22Rv1 (cell line): ENCODE measurements at regions not wholly inside any gene's neighbourhood (a gene's known extent, or its start where the extent isn't known, plus 50 kb on each side); places are given as distances from the start of the nearest gene placed in this dataset.

Experiments used
- ZFX ChIP-seq: fragments of 450-650 bp; IDR thresholded peaks from 2 replicates; pipeline ENCODE4 v1.6.1; 2017; ENCODE audit warnings: antibody characterized with exemption, borderline replicate concordance
- TF ChIP-seq, protein P1 (sequence below): fragments of 450-650 bp; IDR thresholded peaks from 2 replicates; pipeline ENCODE4 v1.5.1; 2017; ENCODE audit warnings: mild to moderate bottlenecking

DNA sequence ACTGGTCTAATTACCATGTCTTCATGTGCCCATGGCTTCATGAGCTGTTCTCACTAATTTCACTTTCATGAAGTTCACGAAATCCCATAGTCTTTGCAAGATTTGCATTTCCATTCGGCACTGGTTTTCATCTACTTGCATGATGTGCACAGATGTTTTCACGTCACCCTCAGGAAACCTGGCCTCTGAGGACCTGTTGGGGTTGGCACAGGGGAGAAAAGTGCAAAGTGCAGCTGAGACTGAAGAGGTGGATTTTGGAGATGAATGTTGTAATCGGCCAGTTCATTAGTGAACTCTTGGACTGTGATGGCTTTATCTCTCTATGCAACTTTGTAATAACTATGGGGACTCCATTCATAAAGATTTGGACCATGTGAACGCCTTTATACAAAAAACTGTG is 80.2 kb upstream of the SULF2 start:
- TF ChIP-seq, protein P1, sequence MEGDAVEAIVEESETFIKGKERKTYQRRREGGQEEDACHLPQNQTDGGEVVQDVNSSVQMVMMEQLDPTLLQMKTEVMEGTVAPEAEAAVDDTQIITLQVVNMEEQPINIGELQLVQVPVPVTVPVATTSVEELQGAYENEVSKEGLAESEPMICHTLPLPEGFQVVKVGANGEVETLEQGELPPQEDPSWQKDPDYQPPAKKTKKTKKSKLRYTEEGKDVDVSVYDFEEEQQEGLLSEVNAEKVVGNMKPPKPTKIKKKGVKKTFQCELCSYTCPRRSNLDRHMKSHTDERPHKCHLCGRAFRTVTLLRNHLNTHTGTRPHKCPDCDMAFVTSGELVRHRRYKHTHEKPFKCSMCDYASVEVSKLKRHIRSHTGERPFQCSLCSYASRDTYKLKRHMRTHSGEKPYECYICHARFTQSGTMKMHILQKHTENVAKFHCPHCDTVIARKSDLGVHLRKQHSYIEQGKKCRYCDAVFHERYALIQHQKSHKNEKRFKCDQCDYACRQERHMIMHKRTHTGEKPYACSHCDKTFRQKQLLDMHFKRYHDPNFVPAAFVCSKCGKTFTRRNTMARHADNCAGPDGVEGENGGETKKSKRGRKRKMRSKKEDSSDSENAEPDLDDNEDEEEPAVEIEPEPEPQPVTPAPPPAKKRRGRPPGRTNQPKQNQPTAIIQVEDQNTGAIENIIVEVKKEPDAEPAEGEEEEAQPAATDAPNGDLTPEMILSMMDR: no peak
- TF ChIP-seq ZFX: no peak
